ENCODE measurements at regions not wholly inside any gene's neighbourhood (a gene's known extent, or its start where the extent isn't known, plus 50 kb on each side); places are given as distances from the start of the nearest gene placed in this dataset.

DNA sequence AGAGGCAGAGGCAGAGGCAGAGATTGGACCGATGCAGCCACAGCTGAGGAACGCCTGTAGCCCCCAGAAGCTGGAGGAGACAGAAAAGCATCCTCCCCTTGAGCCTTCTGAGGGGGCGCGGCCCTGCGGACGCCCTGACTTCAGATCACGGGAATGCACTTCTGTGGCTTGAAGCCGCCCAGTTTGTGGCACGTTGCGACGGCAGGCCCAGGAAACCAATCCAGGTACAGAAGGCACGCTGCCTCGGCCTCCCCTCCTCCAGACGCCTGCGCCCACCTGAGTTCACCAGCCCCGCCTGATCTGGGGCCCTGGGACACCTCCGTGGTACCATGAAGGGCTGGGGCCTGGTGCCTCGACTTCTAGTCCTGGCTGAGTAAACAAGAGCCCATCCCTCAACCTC is 82.0 kb downstream of the NCOR2 start:
- TF ChIP-seq, protein P1, sequence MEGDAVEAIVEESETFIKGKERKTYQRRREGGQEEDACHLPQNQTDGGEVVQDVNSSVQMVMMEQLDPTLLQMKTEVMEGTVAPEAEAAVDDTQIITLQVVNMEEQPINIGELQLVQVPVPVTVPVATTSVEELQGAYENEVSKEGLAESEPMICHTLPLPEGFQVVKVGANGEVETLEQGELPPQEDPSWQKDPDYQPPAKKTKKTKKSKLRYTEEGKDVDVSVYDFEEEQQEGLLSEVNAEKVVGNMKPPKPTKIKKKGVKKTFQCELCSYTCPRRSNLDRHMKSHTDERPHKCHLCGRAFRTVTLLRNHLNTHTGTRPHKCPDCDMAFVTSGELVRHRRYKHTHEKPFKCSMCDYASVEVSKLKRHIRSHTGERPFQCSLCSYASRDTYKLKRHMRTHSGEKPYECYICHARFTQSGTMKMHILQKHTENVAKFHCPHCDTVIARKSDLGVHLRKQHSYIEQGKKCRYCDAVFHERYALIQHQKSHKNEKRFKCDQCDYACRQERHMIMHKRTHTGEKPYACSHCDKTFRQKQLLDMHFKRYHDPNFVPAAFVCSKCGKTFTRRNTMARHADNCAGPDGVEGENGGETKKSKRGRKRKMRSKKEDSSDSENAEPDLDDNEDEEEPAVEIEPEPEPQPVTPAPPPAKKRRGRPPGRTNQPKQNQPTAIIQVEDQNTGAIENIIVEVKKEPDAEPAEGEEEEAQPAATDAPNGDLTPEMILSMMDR (IDR thresholded peaks at IDR 0.05; ENCODE audit: insufficient read depth, low read length), result no peak
- no peak for TF ChIP-seq GABPA (IDR thresholded peaks at IDR 0.05; ENCODE audit: low read depth)

Measured in HL-60 (cell line).